VCaP (cell line): ENCODE measurements at regions not wholly inside any gene's neighbourhood (a gene's known extent, or its start where the extent isn't known, plus 50 kb on each side); places are given as distances from the start of the nearest gene placed in this dataset.

ENCODE experiments used
- H3K27ac ChIP-seq: fragments of 450-650 bp; 2 replicates; pipeline ENCODE4 v1.5.1; 2017
- CTCF ChIP-seq: fragments of 450-650 bp; conservative IDR thresholded peaks from 2 replicates; pipeline ENCODE4 v1.5.1; 2017; ENCODE audit warnings: mild to moderate bottlenecking, moderate library complexity

GRCh38 chr5:5930561-5930960, 447.8 kb downstream of the MED10 start:
- no peak overlapping the region for H3K27ac ChIP-seq
- no peak for TF ChIP-seq CTCF

- no peak overlapping the region for H3K27ac ChIP-seq
- TF ChIP-seq CTCF: no peak
These were observed 448.9 kb downstream of the MED10 start for GRCh38 chr5:5929291-5930020.

- no peak overlapping the region for H3K27ac ChIP-seq
- no peak for TF ChIP-seq CTCF
These were observed 453.2 kb downstream of the MED10 start for GRCh38 chr5:5925191-5925590.

GRCh38 chr5:5919411-5919810, 458.9 kb downstream of the MED10 start:
- TF ChIP-seq CTCF: no peak
- no peak overlapping the region for H3K27ac ChIP-seq

- no peak overlapping the region for H3K27ac ChIP-seq
- TF ChIP-seq CTCF: no peak
These were observed 471.6 kb downstream of the MED10 start for GRCh38 chr5:5906778-5907177.

GRCh38 chr5:5905186-5905585, 473.2 kb downstream of the MED10 start:
- no peak overlapping the region for H3K27ac ChIP-seq
- TF ChIP-seq CTCF: no peak

- no peak overlapping the region for H3K27ac ChIP-seq
- TF ChIP-seq CTCF: no peak
These were observed 474.2 kb downstream of the MED10 start for GRCh38 chr5:5904113-5904512.
